ENCODE measurements at regions not wholly inside any gene's neighbourhood (a gene's known extent, or its start where the extent isn't known, plus 50 kb on each side); places are given as distances from the start of the nearest gene placed in this dataset.

DNA sequence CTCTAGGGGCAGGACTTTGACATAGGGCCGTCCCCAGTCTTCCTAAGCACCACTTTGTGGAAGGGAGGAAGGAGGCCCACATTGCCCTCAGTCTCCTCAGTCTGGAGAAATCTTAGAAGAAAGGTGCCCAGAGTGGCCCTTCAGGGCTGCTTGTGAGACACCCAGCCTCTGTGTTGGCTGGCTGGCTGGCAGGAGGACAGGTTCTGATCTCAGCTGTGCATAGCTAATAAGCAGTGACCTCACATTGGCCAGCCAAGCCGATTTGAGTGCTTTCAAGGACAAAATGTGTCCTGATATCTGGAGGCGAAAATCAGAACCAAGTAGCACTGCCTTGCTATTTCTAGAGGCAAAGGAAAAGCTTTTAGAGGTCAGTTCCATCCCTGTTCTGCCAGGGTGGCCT, 211.5 kb downstream of the BCOR start:
- Histone ChIP-seq H3K4me3 (no peak overlapping the region), H3K36me3 (replicated peaks in 1 of 2; ENCODE audit: insufficient read depth in 1 of 2, low read depth in 2 of 2) (no peaks in the 10 kb centered on the region), H3K9me3 (no peaks in the 10 kb centered on the region), H3K27me3 (no peaks in the 10 kb centered on the region), H3K4me1 (no peaks in the 10 kb centered on the region), H3K27ac (peak overlapping the region in 1 of 4 donors; percentile 6)
- peak; percentile 68 for ATAC-seq
- intact Hi-C loops (cut with DNase I): no loop called here
- TF ChIP-seq, protein P1, sequence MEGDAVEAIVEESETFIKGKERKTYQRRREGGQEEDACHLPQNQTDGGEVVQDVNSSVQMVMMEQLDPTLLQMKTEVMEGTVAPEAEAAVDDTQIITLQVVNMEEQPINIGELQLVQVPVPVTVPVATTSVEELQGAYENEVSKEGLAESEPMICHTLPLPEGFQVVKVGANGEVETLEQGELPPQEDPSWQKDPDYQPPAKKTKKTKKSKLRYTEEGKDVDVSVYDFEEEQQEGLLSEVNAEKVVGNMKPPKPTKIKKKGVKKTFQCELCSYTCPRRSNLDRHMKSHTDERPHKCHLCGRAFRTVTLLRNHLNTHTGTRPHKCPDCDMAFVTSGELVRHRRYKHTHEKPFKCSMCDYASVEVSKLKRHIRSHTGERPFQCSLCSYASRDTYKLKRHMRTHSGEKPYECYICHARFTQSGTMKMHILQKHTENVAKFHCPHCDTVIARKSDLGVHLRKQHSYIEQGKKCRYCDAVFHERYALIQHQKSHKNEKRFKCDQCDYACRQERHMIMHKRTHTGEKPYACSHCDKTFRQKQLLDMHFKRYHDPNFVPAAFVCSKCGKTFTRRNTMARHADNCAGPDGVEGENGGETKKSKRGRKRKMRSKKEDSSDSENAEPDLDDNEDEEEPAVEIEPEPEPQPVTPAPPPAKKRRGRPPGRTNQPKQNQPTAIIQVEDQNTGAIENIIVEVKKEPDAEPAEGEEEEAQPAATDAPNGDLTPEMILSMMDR (IDR thresholded peaks at IDR 0.05): no peak
- no peak for TF ChIP-seq POLR2A (IDR thresholded peaks at IDR 0.05)
- DNase-seq: peak; percentile 46 to 67 (median 66)
- WGBS, 2 donors: 14 to 47% methylated on average over 1 to 3 of the region's 3 CpGs

DNA sequence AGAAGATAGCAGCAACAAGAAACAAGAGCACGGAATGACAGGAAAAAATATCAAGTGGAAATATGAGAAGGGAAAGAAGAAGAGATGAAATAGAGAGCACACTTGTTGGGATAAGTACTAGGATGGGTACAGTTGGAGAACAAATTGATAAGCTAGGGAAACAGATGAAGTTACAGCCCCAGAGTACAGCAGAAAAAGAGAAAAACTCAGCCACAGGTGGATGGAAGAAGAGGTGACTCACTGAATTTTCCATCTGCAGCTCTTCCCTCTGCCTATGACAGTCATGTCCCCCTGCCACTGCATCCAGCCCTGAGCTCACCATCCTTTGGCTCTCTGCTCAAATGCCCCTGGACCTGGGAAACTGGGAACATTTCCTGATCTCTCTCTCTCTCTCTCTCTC, 209.0 kb downstream of the BCOR start:
- intact Hi-C loops (cut with DNase I): no loop called here
- no peak for ATAC-seq
- no peak overlapping the region for H3K27ac ChIP-seq
- H3K27me3 ChIP-seq: no peaks in the 10 kb centered on the region
- H3K36me3 ChIP-seq (replicated peaks in 1 of 2; ENCODE audit: insufficient read depth in 1 of 2, low read depth in 2 of 2): no peaks in the 10 kb centered on the region
- no peak for TF ChIP-seq POLR2A (IDR thresholded peaks at IDR 0.05)
- TF ChIP-seq, protein P1 (IDR thresholded peaks at IDR 0.05): no peak
- no peak for DNase-seq
- WGBS, 2 donors: 67 to 78% methylated on average over 1 of the region's 1 CpG
- H3K4me1 ChIP-seq: no peaks in the 10 kb centered on the region
- H3K4me3 ChIP-seq: no peak overlapping the region
- no peaks in the 10 kb centered on the region for H3K9me3 ChIP-seq

DNA sequence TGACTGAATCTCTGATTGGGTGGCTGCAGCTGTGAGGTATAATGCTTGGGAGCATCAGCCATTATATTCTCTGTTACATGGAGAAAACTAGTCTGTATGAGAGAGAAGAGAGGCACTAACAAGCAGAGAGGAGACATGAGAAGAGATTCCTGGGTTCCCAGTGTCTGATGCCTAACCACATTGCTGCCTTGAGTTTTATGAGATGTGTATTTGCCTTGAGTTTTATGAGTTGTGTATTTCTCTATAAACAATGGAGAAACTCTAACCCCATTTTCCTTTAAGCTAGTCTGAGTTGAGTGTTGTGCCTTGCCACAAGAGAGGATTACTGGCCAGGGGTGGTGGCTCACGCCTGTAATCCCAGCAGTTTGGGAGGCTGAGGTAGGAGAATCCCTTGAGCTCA, 208.1 kb downstream of the BCOR start:
- ATAC-seq (no peak), DNase-seq (no peak)
- TF ChIP-seq POLR2A (IDR thresholded peaks at IDR 0.05): no peak
- TF ChIP-seq, protein P1 (IDR thresholded peaks at IDR 0.05): no peak
- Histone ChIP-seq H3K36me3 (replicated peaks in 1 of 2; ENCODE audit: insufficient read depth in 1 of 2, low read depth in 2 of 2) (no peaks in the 10 kb centered on the region), H3K27me3 (no peaks in the 10 kb centered on the region), H3K4me1 (peaks cover 8% of the 10 kb centered on the region), H3K27ac (no peak overlapping the region), H3K4me3 (no peak overlapping the region), H3K9me3 (no peaks in the 10 kb centered on the region)
- intact Hi-C loops (cut with DNase I): no loop called here
- WGBS, 2 donors: 100% methylated on average over 1 of the region's 1 CpG

DNA sequence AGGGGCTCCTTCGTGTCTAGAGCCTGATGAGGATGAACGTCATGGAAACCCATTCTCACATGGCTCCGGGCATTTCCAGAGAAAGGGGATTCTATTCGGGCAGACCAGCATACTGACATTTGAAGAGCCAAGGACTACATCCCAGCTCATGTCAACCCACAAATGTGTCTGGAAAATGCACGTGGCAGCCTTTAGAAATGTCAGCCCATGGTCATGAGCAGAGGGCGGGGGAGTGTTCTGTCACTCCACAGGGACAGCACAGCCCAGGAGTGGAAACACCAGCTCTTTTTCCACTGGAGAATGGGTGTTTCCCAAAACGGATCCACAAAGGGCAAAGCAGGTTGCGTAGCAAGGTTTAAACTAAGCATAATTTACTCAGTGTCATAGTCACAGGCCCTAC, 207.0 kb downstream of the BCOR start:
- H3K4me1 ChIP-seq: peaks cover 19% of the 10 kb centered on the region
- no peak overlapping the region for H3K4me3 ChIP-seq
- no peak overlapping the region for H3K27ac ChIP-seq
- WGBS, 2 donors: 80 to 86% methylated on average over 5 to 8 of the region's 8 CpGs
- no peak for ATAC-seq
- H3K27me3 ChIP-seq: no peaks in the 10 kb centered on the region
- TF ChIP-seq, protein P1 (IDR thresholded peaks at IDR 0.05): no peak
- TF ChIP-seq POLR2A (IDR thresholded peaks at IDR 0.05): no peak
- intact Hi-C loops (cut with DNase I): no loop called here
- DNase-seq: no peak
- no peaks in the 10 kb centered on the region for H3K36me3 ChIP-seq (replicated peaks in 1 of 2; ENCODE audit: insufficient read depth in 1 of 2, low read depth in 2 of 2)
- no peaks in the 10 kb centered on the region for H3K9me3 ChIP-seq

DNA sequence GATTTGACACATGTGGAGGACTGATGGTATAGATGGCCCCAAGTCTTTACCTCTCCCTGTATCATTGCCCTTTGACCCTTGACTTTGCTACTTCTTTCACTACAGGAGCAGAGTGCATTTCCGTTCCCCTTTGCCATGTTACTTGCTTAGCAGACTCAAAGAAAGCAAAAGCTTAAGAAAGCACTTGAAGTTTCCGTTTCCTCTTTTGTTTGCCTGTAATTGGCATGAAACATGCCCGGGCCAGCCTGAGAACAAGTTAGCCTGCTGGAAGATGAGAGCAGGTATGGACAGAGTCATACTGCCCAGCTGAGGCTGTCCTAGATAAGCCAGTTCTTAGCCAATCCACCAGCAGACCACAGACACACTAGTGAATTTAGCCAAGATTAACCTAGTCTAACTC, 206.0 kb downstream of the BCOR start:
- intact Hi-C loops (cut with DNase I): no loop called here
- 50 to 78% methylated on average over 3 of the region's 3 CpGs for WGBS, 2 donors
- no peak for DNase-seq

More for the DNA sequence above, 206.0 kb downstream of the BCOR start:
- no peak for ATAC-seq
- TF ChIP-seq, protein P1 (IDR thresholded peaks at IDR 0.05): no peak
- no peak for TF ChIP-seq POLR2A (IDR thresholded peaks at IDR 0.05)
- Histone ChIP-seq H3K4me1 (peaks cover 20% of the 10 kb centered on the region), H3K36me3 (replicated peaks in 1 of 2; ENCODE audit: insufficient read depth in 1 of 2, low read depth in 2 of 2) (no peaks in the 10 kb centered on the region), H3K9me3 (no peaks in the 10 kb centered on the region), H3K4me3 (no peak overlapping the region), H3K27me3 (no peaks in the 10 kb centered on the region), H3K27ac (no peak overlapping the region)

Measured in body of pancreas (tissue), 4 donors.